ENCODE measurements at regions not wholly inside any gene's neighbourhood (a gene's known extent, or its start where the extent isn't known, plus 50 kb on each side); places are given as distances from the start of the nearest gene placed in this dataset.

- no peaks in the 10 kb centered on the region for H3F3A ChIP-seq (ENCODE audit: insufficient read depth, low read length)
- H3K36me3 ChIP-seq (replicated peaks; ENCODE audit: insufficient read depth, low read length): no peaks in the 10 kb centered on the region
- no peak for TF ChIP-seq EZH2phosphoT487 (IDR thresholded peaks at IDR 0.05; ENCODE audit: low read length)
- no peaks in the 10 kb centered on the region for H4K20me1 ChIP-seq (ENCODE audit: insufficient read depth, low read length)
- no peak overlapping the region for H3K4me3 ChIP-seq (ENCODE audit: low read length)
- H3K79me2 ChIP-seq (ENCODE audit: low read length): no peaks in the 10 kb centered on the region
- H3K27me3 ChIP-seq (replicated peaks; ENCODE audit: insufficient read depth, low read length): peaks cover 24% of the 10 kb centered on the region
- H3K9me2 ChIP-seq (replicated peaks; ENCODE audit: insufficient read depth, low read length): no peaks in the 10 kb centered on the region
- no peak for DNase-seq
- no peak overlapping the region for H2AFZ ChIP-seq (ENCODE audit: low read length)
- no peak overlapping the region for H3K4me2 ChIP-seq (ENCODE audit: low read depth, low read length)
- no peaks in the 10 kb centered on the region for H3K9me3 ChIP-seq (replicated peaks; ENCODE audit: insufficient read depth, low read length)
- H3K27ac ChIP-seq (ENCODE audit: low read length): no peak overlapping the region
- H3K4me1 ChIP-seq (ENCODE audit: low read length): no peaks in the 10 kb centered on the region
- H3K9ac ChIP-seq (ENCODE audit: low read length): no peak overlapping the region
Measured at GRCh38 chr14:101241147-101241546, 320.1 kb upstream of the DIO3 start.

GRCh38 chr14:101241807-101242278 is 319.5 kb upstream of the DIO3 start:
- no peak overlapping the region for H3K9ac ChIP-seq (ENCODE audit: low read length)
- H3K27me3 ChIP-seq (replicated peaks; ENCODE audit: insufficient read depth, low read length): peaks cover 18% of the 10 kb centered on the region
- no peaks in the 10 kb centered on the region for H3K79me2 ChIP-seq (ENCODE audit: low read length)
- H3K9me3 ChIP-seq (replicated peaks; ENCODE audit: insufficient read depth, low read length): no peaks in the 10 kb centered on the region
- no peaks in the 10 kb centered on the region for H3K9me2 ChIP-seq (replicated peaks; ENCODE audit: insufficient read depth, low read length)
- H4K20me1 ChIP-seq (ENCODE audit: insufficient read depth, low read length): no peaks in the 10 kb centered on the region
- no peak overlapping the region for H3K4me2 ChIP-seq (ENCODE audit: low read depth, low read length)
- DNase-seq: no peak
- no peaks in the 10 kb centered on the region for H3F3A ChIP-seq (ENCODE audit: insufficient read depth, low read length)
- no peak overlapping the region for H3K27ac ChIP-seq (ENCODE audit: low read length)
- H3K4me3 ChIP-seq (ENCODE audit: low read length): no peak overlapping the region
- H3K36me3 ChIP-seq (replicated peaks; ENCODE audit: insufficient read depth, low read length): no peaks in the 10 kb centered on the region
- no peak for TF ChIP-seq EZH2 (optimal IDR thresholded peaks at IDR 0.05; ENCODE audit: low read depth, low read length)
- no peak for TF ChIP-seq EZH2phosphoT487 (IDR thresholded peaks at IDR 0.05; ENCODE audit: low read length)
- TF ChIP-seq, protein P1, sequence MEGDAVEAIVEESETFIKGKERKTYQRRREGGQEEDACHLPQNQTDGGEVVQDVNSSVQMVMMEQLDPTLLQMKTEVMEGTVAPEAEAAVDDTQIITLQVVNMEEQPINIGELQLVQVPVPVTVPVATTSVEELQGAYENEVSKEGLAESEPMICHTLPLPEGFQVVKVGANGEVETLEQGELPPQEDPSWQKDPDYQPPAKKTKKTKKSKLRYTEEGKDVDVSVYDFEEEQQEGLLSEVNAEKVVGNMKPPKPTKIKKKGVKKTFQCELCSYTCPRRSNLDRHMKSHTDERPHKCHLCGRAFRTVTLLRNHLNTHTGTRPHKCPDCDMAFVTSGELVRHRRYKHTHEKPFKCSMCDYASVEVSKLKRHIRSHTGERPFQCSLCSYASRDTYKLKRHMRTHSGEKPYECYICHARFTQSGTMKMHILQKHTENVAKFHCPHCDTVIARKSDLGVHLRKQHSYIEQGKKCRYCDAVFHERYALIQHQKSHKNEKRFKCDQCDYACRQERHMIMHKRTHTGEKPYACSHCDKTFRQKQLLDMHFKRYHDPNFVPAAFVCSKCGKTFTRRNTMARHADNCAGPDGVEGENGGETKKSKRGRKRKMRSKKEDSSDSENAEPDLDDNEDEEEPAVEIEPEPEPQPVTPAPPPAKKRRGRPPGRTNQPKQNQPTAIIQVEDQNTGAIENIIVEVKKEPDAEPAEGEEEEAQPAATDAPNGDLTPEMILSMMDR (IDR thresholded peaks at IDR 0.05; ENCODE audit: low read length): no peak
- H3K4me1 ChIP-seq (ENCODE audit: low read length): no peaks in the 10 kb centered on the region
- H2AFZ ChIP-seq (ENCODE audit: low read length): no peak overlapping the region

DNA sequence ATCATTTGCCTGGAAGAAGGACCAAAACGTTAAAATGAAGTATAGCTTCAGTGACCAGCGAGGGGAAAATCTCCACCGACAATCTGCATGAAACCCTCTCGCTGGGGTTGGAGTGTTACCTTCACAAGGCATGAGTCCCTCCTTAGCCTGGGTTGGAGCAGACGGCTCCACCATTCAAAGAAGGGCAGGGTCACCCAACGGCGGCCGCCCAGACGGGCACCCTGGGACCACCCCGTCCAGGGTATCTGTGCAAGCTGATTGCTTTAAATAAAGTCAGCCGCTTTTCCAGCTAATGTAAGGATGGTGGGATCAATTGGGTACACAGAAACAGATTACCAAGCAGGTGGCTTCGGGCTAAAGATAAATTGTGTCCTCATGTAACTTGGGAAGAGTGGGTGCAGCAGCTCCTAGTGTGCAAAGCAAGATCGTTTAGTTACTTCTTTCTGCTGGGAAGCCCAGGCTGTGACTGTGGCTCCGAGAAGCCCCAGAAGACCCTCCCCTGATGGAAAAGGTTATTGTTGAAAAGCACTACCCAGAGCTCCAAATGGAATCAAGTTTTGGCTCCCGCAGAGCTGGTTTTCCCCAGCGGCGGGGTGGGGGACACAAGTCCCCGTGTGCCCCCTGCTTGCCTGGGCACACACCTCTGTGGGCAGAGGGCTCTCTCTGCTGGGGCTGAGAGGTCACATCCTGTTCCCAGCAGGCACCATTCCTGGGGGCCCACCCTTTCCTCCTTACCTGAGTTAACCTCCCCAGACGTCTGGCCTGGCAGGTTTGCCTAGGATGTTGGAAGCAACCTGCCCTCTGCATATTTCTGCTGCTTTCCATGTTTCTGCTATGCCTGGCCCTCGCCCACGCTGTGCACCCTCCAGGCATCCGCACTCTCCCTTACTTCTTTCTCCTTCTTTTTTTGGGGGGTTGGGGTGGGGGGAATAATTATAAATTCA is 318.6 kb upstream of the DIO3 start:
- peaks cover 18% of the 10 kb centered on the region for H3K27me3 ChIP-seq (replicated peaks; ENCODE audit: insufficient read depth, low read length)
- H3K9ac ChIP-seq (ENCODE audit: low read length): no peak overlapping the region
- no peak overlapping the region for H2AFZ ChIP-seq (ENCODE audit: low read length)
- H3K36me3 ChIP-seq (replicated peaks; ENCODE audit: insufficient read depth, low read length): no peaks in the 10 kb centered on the region
- DNase-seq: no peak
- H3F3A ChIP-seq (ENCODE audit: insufficient read depth, low read length): no peaks in the 10 kb centered on the region
- no peaks in the 10 kb centered on the region for H3K4me1 ChIP-seq (ENCODE audit: low read length)
- no peaks in the 10 kb centered on the region for H3K79me2 ChIP-seq (ENCODE audit: low read length)
- no peaks in the 10 kb centered on the region for H4K20me1 ChIP-seq (ENCODE audit: insufficient read depth, low read length)
- no peaks in the 10 kb centered on the region for H3K9me2 ChIP-seq (replicated peaks; ENCODE audit: insufficient read depth, low read length)
- no peak overlapping the region for H3K4me3 ChIP-seq (ENCODE audit: low read length)
- no peaks in the 10 kb centered on the region for H3K9me3 ChIP-seq (replicated peaks; ENCODE audit: insufficient read depth, low read length)
- no peak overlapping the region for H3K27ac ChIP-seq (ENCODE audit: low read length)
- TF ChIP-seq EZH2phosphoT487 (IDR thresholded peaks at IDR 0.05; ENCODE audit: low read length) (no peak), EZH2 (optimal IDR thresholded peaks at IDR 0.05; ENCODE audit: low read depth, low read length) (no peak)
- TF ChIP-seq, protein P1 (IDR thresholded peaks at IDR 0.05; ENCODE audit: low read length): no peak
- no peak overlapping the region for H3K4me2 ChIP-seq (ENCODE audit: low read depth, low read length)

Measured in MM.1S (cell line).